OCI-LY7 (cell line): ENCODE measurements at regions not wholly inside any gene's neighbourhood (a gene's known extent, or its start where the extent isn't known, plus 50 kb on each side); places are given as distances from the start of the nearest gene placed in this dataset.

Experiments
- BruUV-seq: library from RNA; stranded (reverse); fragments of 400-500 nt; replicated peaks from 2 replicates; lab custom pipeline; 2021; lab: Mats Ljungman, UMichigan
- CTCF ChIA-PET: fragments of 300-600 bp; sonication (Branson Sonifier 250); formaldehyde crosslinking; loops from one replicate; lab custom pipeline; 2022; ENCODE audit warnings: antibody characterized with exemption; ENCODE audit not compliant: unreplicated experiment; lab: Charles Lee
- POLR2A ChIA-PET: fragments of 300-600 bp; sonication (Branson Sonifier 250); formaldehyde crosslinking; loops from one replicate; lab custom pipeline; 2022; ENCODE audit warnings: antibody characterized with exemption; lab: Charles Lee
- DNase-seq: peaks from one replicate; pipeline ENCODE4 v3.0.0-alpha.2; 2015; ENCODE audit warnings: low spot score
- H2AFZ ChIP-seq: fragments of 200-600 bp; sonication (generic), shearing (Covaris generic); 2 replicates; pipeline ENCODE4 v1.6.1; 2014; ENCODE audit warnings: mild to moderate bottlenecking, antibody characterized with exemption, low read length, moderate library complexity
- H3K27ac ChIP-seq: fragments of 200-600 bp; sonication (generic); 2 replicates; pipeline ENCODE4 v1.5.1; 2014; ENCODE audit warnings: mixed run types, low read depth, mild to moderate bottlenecking, moderate library complexity, low read length, inconsistent platforms; ENCODE audit not compliant: poor library complexity, severe bottlenecking
- H3K36me3 ChIP-seq: fragments of 200-600 bp; sonication (generic); 2 replicates; pipeline ENCODE4 v1.6.1; 2014; ENCODE audit warnings: mild to moderate bottlenecking, antibody characterized with exemption, low read length, moderate library complexity, mixed read lengths; ENCODE audit not compliant: insufficient read depth
- H3K4me1 ChIP-seq: fragments of 200-600 bp; sonication (generic); 2 replicates; pipeline ENCODE4 v1.5.1; 2014; ENCODE audit warnings: mild to moderate bottlenecking, low read length; ENCODE audit not compliant: insufficient read depth, poor library complexity, severe bottlenecking
- H3K4me2 ChIP-seq: fragments of 200-600 bp; sonication (generic); 2 replicates; pipeline ENCODE4 v1.6.1; 2014; ENCODE audit warnings: mild to moderate bottlenecking, low read length
- H3K4me3 ChIP-seq: fragments of 200-600 bp; sonication (generic); 2 replicates; pipeline ENCODE4 v1.5.1; 2014; ENCODE audit warnings: mild to moderate bottlenecking, low read depth, low read length; ENCODE audit not compliant: poor library complexity, severe bottlenecking
- H3K79me2 ChIP-seq: fragments of 200-600 bp; sonication (generic); 2 replicates; pipeline ENCODE4 v1.6.1; 2016; ENCODE audit warnings: low read depth, mild to moderate bottlenecking, low read length, moderate library complexity, mixed read lengths; ENCODE audit not compliant: insufficient read depth
- H3K9me2 ChIP-seq: fragments of 200-600 bp; sonication (generic); 2 replicates; pipeline ENCODE4 v1.6.1; 2016; ENCODE audit warnings: mild to moderate bottlenecking, low read length, mixed read lengths; ENCODE audit not compliant: insufficient read depth
- H3K9me3 ChIP-seq: fragments of 200-600 bp; sonication (generic); 2 replicates; pipeline ENCODE4 v1.6.1; 2014; ENCODE audit warnings: mild to moderate bottlenecking, mixed run types, low read length, mixed read lengths
- H4K20me1 ChIP-seq: fragments of 200-600 bp; sonication (generic); 2 replicates; pipeline ENCODE4 v1.6.1; 2014; ENCODE audit warnings: mild to moderate bottlenecking, antibody characterized with exemption, low read length, moderate library complexity, mixed read lengths; ENCODE audit not compliant: insufficient read depth
- CTCF ChIP-seq: fragments of 200-600 bp; sonication (generic); conservative IDR thresholded peaks from 2 replicates; pipeline ENCODE4 v1.5.1; 2014; ENCODE audit warnings: mild to moderate bottlenecking, antibody characterized with exemption, low read length, moderate library complexity, mixed read lengths
- EZH2phosphoT487 ChIP-seq: fragments of 200-600 bp; sonication (generic); IDR thresholded peaks from 2 replicates; pipeline ENCODE4 v1.6.1; 2018; ENCODE audit warnings: low read depth, borderline replicate concordance, mild to moderate bottlenecking, mixed run types, antibody characterized with exemption, low read length, moderate library complexity, mixed read lengths
- intact Hi-C: fragments of 100-400 bp; cut with micrococcal nuclease; formaldehyde crosslinking; loops from one replicate; pipeline ENCODE4 v1.10.0; 2022; ENCODE audit not compliant: unreplicated experiment

- no peak overlapping the region for H3K27ac ChIP-seq
Measured at GRCh38 chr21:39022863-39023693, 160.2 kb downstream of the PSMG1 start.

DNA sequence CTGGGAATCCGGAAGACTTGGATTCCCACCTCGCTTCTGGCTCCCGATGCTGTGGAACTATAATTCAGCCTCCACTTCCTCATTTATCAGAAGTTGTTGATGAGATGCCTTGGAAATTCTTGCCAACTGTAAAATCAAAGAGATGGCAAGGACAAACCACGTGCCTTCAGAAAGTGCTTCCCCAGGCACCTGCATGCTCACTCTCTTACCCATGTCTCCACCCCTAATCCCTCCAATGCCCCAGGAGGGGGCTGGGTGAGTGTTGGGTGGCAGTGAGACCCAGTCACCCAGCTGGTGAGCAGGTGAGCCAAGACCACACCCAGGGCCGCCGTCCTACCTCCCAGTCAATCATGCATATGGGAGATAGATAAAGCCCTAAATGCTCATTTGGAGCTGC is 160.8 kb downstream of the PSMG1 start:
- no peak for DNase-seq
- CTCF ChIA-PET = no interaction called here
- no peaks in the 10 kb centered on the region for H4K20me1 ChIP-seq

More at GRCh38 chr21:39022863-39023693, 160.2 kb downstream of the PSMG1 start:
- Histone ChIP-seq H3K9me3 (peaks cover 5% of the 10 kb centered on the region; the same call in 1 of the 2 replicates), H3K79me2 (no peaks in the 10 kb centered on the region), H3K4me1 (no peaks in the 10 kb centered on the region), H4K20me1 (no peaks in the 10 kb centered on the region), H3K4me2 (no peak overlapping the region), H2AFZ (no peak overlapping the region), H3K36me3 (no peaks in the 10 kb centered on the region), H3K9me2 (no peaks in the 10 kb centered on the region), H3K4me3 (no peak overlapping the region)
- intact Hi-C loops = no loop called here
- no TSS peak for BruUV-seq
- POLR2A ChIA-PET = no interaction called here
- CTCF ChIA-PET = no interaction called here
- DNase-seq = no peak
- TF ChIP-seq EZH2phosphoT487 (no peak), CTCF (peak; percentile 37; the same call in 1 of the 2 replicates)

More for the DNA sequence above, 160.8 kb downstream of the PSMG1 start:
- no peak overlapping the region for H3K27ac ChIP-seq
- peaks cover 5% of the 10 kb centered on the region; the same call in 1 of the 2 replicates for H3K9me3 ChIP-seq
- H2AFZ ChIP-seq = no peak overlapping the region
- no peaks in the 10 kb centered on the region for H3K79me2 ChIP-seq
- peaks cover 3% of the 10 kb centered on the region for H3K4me1 ChIP-seq
- no peak for TF ChIP-seq EZH2phosphoT487
- TF ChIP-seq CTCF = no peak
- intact Hi-C loops = no loop called here
- H3K4me2 ChIP-seq = no peak overlapping the region
- no peak overlapping the region for H3K4me3 ChIP-seq
- no TSS peak for BruUV-seq
- no peaks in the 10 kb centered on the region for H3K9me2 ChIP-seq
- POLR2A ChIA-PET = no interaction called here
- no peaks in the 10 kb centered on the region for H3K36me3 ChIP-seq
